Omental fat pad (tissue), 3 donors: ENCODE measurements at regions not wholly inside any gene's neighbourhood (a gene's known extent, or its start where the extent isn't known, plus 50 kb on each side); places are given as distances from the start of the nearest gene placed in this dataset.

Experiments used
- ATAC-seq: fragments of 150-250 bp; one replicate; pipeline ENCODE4 v1.9.1; 2016; ENCODE audit warnings: mild to moderate bottlenecking, moderate library complexity; ENCODE audit not compliant: low FRiP score
- DNase-seq: peaks from one replicate; pipeline ENCODE4 v3.0.0-alpha.2; 2019; ENCODE audit warnings: low spot score
- CTCF ChIP-seq, 3 donors: fragments of 450-650 bp; IDR thresholded peaks; one replicate each; pipeline ENCODE4 v1.5.1; 2016 to 2017; ENCODE audit warnings: antibody characterized with exemption in 3 of 3, mild to moderate bottlenecking in 3 of 3, moderate library complexity in 2 of 3

GRCh38 chr1:87902830-87903229 lies 574.1 kb downstream of the LMO4 start:
- no peak for ATAC-seq
- no peak for TF ChIP-seq CTCF (IDR thresholded peaks at IDR 0.05)
- no peak for DNase-seq

- no peak for DNase-seq
- ATAC-seq = no peak
- no peak for TF ChIP-seq CTCF (IDR thresholded peaks at IDR 0.05)
Measured at GRCh38 chr1:87903242-87903641, 574.6 kb downstream of the LMO4 start.

- ATAC-seq (no peak), DNase-seq (no peak)
- no peak for TF ChIP-seq CTCF (IDR thresholded peaks at IDR 0.05)
Measured at GRCh38 chr1:87904651-87905050, 576.0 kb downstream of the LMO4 start.

- DNase-seq = no peak
- TF ChIP-seq CTCF (IDR thresholded peaks at IDR 0.05) = no peak
- ATAC-seq = no peak
Measured at GRCh38 chr1:87905651-87906050, 577.0 kb downstream of the LMO4 start.

- no peak for ATAC-seq
- no peak for TF ChIP-seq CTCF (IDR thresholded peaks at IDR 0.05)
- DNase-seq = no peak
Measured at GRCh38 chr1:87906078-87906477, 577.4 kb downstream of the LMO4 start.

GRCh38 chr1:87913361-87913760 lies 584.7 kb downstream of the LMO4 start:
- DNase-seq (no peak), ATAC-seq (no peak)
- no peak for TF ChIP-seq CTCF (IDR thresholded peaks at IDR 0.05)

- ATAC-seq (no peak), DNase-seq (no peak)
- TF ChIP-seq CTCF (IDR thresholded peaks at IDR 0.05) = no peak
Measured at GRCh38 chr1:87914396-87914795, 585.7 kb downstream of the LMO4 start.
